HEK293 (cell line): ENCODE measurements at regions not wholly inside any gene's neighbourhood (a gene's known extent, or its start where the extent isn't known, plus 50 kb on each side); places are given as distances from the start of the nearest gene placed in this dataset.

ENCODE experiments used
- CTCF ChIA-PET: fragments of 350-600 bp; formaldehyde crosslinking; extraction: SDS; loops from one replicate; lab custom pipeline; 2021; ENCODE audit warnings: antibody characterized with exemption; lab: Yijun Ruan, JAX
- POLR2A ChIA-PET: fragments of 300-600 bp; formaldehyde crosslinking; extraction: SDS; loops from one replicate; lab custom pipeline; 2020; ENCODE audit warnings: antibody characterized with exemption, inconsistent platforms; lab: Yijun Ruan, JAX
- H3K27ac ChIP-seq: fragments of 200-500 bp; sonication (Bioruptor generic); 2 replicates; pipeline ENCODE4 v1.5.1; 2014; ENCODE audit warnings: low read depth, low read length, control low read depth, inconsistent platforms; ENCODE audit errors: extremely low read depth
- H3K36me3 ChIP-seq, 2 experiments: fragments of 200-500 bp in 1 of 2; sonication (Bioruptor generic) in 1 of 2; 1 replicate in 1 of 2; 2 replicates in 1 of 2; pipeline ENCODE4 v1.5.1; 2014 to 2017; ENCODE audit warnings: inconsistent platforms in 2 of 2, low read length in 2 of 2; ENCODE audit not compliant: control insufficient read depth in 2 of 2, insufficient read depth in 1 of 2
- H3K4me1 ChIP-seq: fragments of 200-500 bp; sonication (Bioruptor generic); 2 replicates; pipeline ENCODE4 v1.5.1; 2014; ENCODE audit warnings: mild to moderate bottlenecking, low read length, inconsistent platforms; ENCODE audit not compliant: control insufficient read depth, insufficient read depth
- H3K4me3 ChIP-seq: 2 replicates; pipeline ENCODE4 v1.5.1; 2011; ENCODE audit warnings: low read depth, mild to moderate bottlenecking, control low read depth, low read length, moderate library complexity
- H3K9me3 ChIP-seq: fragments of 200-500 bp; sonication (Bioruptor generic); 2 replicates; pipeline ENCODE4 v1.5.1; 2014; ENCODE audit warnings: low read depth, low read length, inconsistent platforms; ENCODE audit not compliant: control insufficient read depth, insufficient read depth
- BCL11B ChIP-seq: fragments of 450-650 bp; formaldehyde crosslinking; IDR thresholded peaks from 2 replicates; pipeline ENCODE4 v1.5.1; 2016; ENCODE audit warnings: low read depth, missing biosample characterization, missing genetic modification characterization
- FEZF1 ChIP-seq: fragments of 450-650 bp; formaldehyde crosslinking; IDR thresholded peaks from 2 replicates; pipeline ENCODE4 v1.5.1; 2016; ENCODE audit warnings: missing biosample characterization, missing genetic modification characterization
- MYNN ChIP-seq: fragments of 450-650 bp; formaldehyde crosslinking; IDR thresholded peaks from 2 replicates; pipeline ENCODE4 v1.5.1; 2016; ENCODE audit warnings: missing biosample characterization, missing genetic modification characterization, borderline replicate concordance
- PRDM1 ChIP-seq: fragments of 450-650 bp; formaldehyde crosslinking; IDR thresholded peaks from 2 replicates; pipeline ENCODE4; 2016; ENCODE audit warnings: missing biosample characterization, missing genetic modification characterization
- SCRT1 ChIP-seq: fragments of 450-650 bp; formaldehyde crosslinking; IDR thresholded peaks from 2 replicates; pipeline ENCODE4 v1.5.1; 2016; ENCODE audit warnings: missing biosample characterization, missing genetic modification characterization, borderline replicate concordance
- ZBTB17 ChIP-seq: fragments of 450-650 bp; formaldehyde crosslinking; IDR thresholded peaks from 2 replicates; pipeline ENCODE4 v1.5.1; 2016; ENCODE audit warnings: missing biosample characterization, missing genetic modification characterization
- ZBTB21 ChIP-seq: fragments of 450-650 bp; formaldehyde crosslinking; IDR thresholded peaks from 2 replicates; pipeline ENCODE4 v1.5.1; 2017; ENCODE audit warnings: missing biosample characterization, missing genetic modification characterization
- ZBTB44 ChIP-seq: fragments of 450-650 bp; IDR thresholded peaks from 2 replicates; pipeline ENCODE4 v1.5.1; 2018; ENCODE audit warnings: missing biosample characterization, mild to moderate bottlenecking, missing genetic modification characterization
- ZEB2 ChIP-seq: fragments of 450-650 bp; formaldehyde crosslinking; IDR thresholded peaks from 2 replicates; pipeline ENCODE4 v1.5.1; 2016; ENCODE audit warnings: missing biosample characterization, missing genetic modification characterization
- ZFP3 ChIP-seq: fragments of 450-650 bp; formaldehyde crosslinking; IDR thresholded peaks from 2 replicates; pipeline ENCODE4 v1.5.1; 2016; ENCODE audit warnings: low read depth, missing biosample characterization, missing genetic modification characterization
- ZNF133 ChIP-seq: fragments of 450-650 bp; formaldehyde crosslinking; IDR thresholded peaks from 2 replicates; pipeline ENCODE4 v1.5.1; 2016; ENCODE audit warnings: missing biosample characterization, missing genetic modification characterization
- ZNF140 ChIP-seq: fragments of 450-650 bp; formaldehyde crosslinking; IDR thresholded peaks from 2 replicates; pipeline ENCODE4 v1.5.1; 2016; ENCODE audit warnings: missing biosample characterization, missing genetic modification characterization
- ZNF175 ChIP-seq: fragments of 450-650 bp; formaldehyde crosslinking; IDR thresholded peaks from 2 replicates; pipeline ENCODE4 v1.5.1; 2016; ENCODE audit warnings: missing biosample characterization, missing genetic modification characterization
- ZNF302 ChIP-seq: fragments of 450-650 bp; formaldehyde crosslinking; IDR thresholded peaks from 2 replicates; pipeline ENCODE4 v1.5.1; 2016; ENCODE audit warnings: missing biosample characterization, missing genetic modification characterization, low read depth
- ZNF350 ChIP-seq: fragments of 450-650 bp; formaldehyde crosslinking; IDR thresholded peaks from 2 replicates; pipeline ENCODE4 v1.5.0; 2017; ENCODE audit warnings: missing biosample characterization, mild to moderate bottlenecking, missing genetic modification characterization
- ZNF366 ChIP-seq: fragments of 450-650 bp; formaldehyde crosslinking; conservative IDR thresholded peaks from 2 replicates; pipeline ENCODE4 v1.5.1; 2016; ENCODE audit warnings: missing biosample characterization, missing genetic modification characterization
- ZNF510 ChIP-seq: fragments of 450-650 bp; formaldehyde crosslinking; IDR thresholded peaks from 2 replicates; pipeline ENCODE4 v1.5.1; 2018; ENCODE audit warnings: mild to moderate bottlenecking, missing genetic modification characterization, missing biosample characterization; ENCODE audit not compliant: insufficient replicate concordance
- ZNF610 ChIP-seq: fragments of 450-650 bp; formaldehyde crosslinking; IDR thresholded peaks from 2 replicates; pipeline ENCODE4 v1.5.1; 2016; ENCODE audit warnings: missing biosample characterization, missing genetic modification characterization, borderline replicate concordance
- ZNF624 ChIP-seq: fragments of 450-650 bp; formaldehyde crosslinking; IDR thresholded peaks from 2 replicates; pipeline ENCODE4 v1.5.1; 2017; ENCODE audit warnings: missing biosample characterization, missing genetic modification characterization
- ZNF629 ChIP-seq: fragments of 450-650 bp; formaldehyde crosslinking; IDR thresholded peaks from 2 replicates; pipeline ENCODE4 v1.5.1; 2017; ENCODE audit warnings: missing biosample characterization, missing genetic modification characterization
- ZNF707 ChIP-seq: fragments of 450-650 bp; formaldehyde crosslinking; IDR thresholded peaks from 2 replicates; pipeline ENCODE4 v1.5.1; 2016; ENCODE audit warnings: missing biosample characterization, missing genetic modification characterization
- TF ChIP-seq, protein P1 (sequence below): fragments of 450-650 bp; formaldehyde crosslinking; IDR thresholded peaks from 2 replicates; pipeline ENCODE4 v1.5.1; 2016; ENCODE audit warnings: missing biosample characterization, missing genetic modification characterization
- TF ChIP-seq, protein P2 (sequence below): fragments of 450-650 bp; formaldehyde crosslinking; IDR thresholded peaks from 2 replicates; pipeline ENCODE4; 2016; ENCODE audit warnings: missing biosample characterization, missing genetic modification characterization
- TF ChIP-seq, protein P3 (sequence below): fragments of 450-650 bp; formaldehyde crosslinking; IDR thresholded peaks from 2 replicates; pipeline ENCODE4 v1.5.1; 2016; ENCODE audit warnings: missing biosample characterization, missing genetic modification characterization
- TF ChIP-seq, protein P4 (sequence below): fragments of 450-650 bp; formaldehyde crosslinking; IDR thresholded peaks from 2 replicates; pipeline ENCODE4 v1.5.1; 2017; ENCODE audit warnings: missing biosample characterization, missing genetic modification characterization

DNA sequence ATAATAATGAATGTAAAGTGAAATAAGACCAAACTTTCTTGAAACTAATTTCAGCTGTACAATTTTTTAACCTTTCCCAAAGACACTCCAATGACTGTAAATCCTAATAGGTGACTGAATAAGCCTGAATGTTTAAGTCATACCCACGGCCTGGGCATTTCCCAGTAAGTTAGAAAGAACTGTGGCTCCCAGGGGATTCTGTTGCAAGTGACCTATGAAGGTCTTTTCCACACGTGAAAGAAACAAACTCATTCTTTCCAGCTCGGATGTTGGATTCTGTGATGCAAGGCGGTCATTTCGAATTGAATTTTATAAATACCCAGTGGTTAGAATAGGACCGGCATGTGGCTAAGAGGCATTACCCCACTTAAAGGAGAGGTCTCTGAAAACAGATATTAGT is 1134.4 kb downstream of the GALC start:
- H3K9me3 ChIP-seq: no peaks in the 10 kb centered on the region
- TF ChIP-seq BCL11B (tag by site-specific recombination) (no peak), PRDM1 (no peak), ZBTB21 (tag by site-specific recombination) (no peak), ZNF350 (no peak)
- TF ChIP-seq, protein P1, sequence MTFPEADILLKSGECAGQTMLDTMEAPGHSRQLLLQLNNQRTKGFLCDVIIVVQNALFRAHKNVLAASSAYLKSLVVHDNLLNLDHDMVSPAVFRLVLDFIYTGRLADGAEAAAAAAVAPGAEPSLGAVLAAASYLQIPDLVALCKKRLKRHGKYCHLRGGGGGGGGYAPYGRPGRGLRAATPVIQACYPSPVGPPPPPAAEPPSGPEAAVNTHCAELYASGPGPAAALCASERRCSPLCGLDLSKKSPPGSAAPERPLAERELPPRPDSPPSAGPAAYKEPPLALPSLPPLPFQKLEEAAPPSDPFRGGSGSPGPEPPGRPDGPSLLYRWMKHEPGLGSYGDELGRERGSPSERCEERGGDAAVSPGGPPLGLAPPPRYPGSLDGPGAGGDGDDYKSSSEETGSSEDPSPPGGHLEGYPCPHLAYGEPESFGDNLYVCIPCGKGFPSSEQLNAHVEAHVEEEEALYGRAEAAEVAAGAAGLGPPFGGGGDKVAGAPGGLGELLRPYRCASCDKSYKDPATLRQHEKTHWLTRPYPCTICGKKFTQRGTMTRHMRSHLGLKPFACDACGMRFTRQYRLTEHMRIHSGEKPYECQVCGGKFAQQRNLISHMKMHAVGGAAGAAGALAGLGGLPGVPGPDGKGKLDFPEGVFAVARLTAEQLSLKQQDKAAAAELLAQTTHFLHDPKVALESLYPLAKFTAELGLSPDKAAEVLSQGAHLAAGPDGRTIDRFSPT (tag by site-specific recombination): no peak
- H3K4me1 ChIP-seq: no peaks in the 10 kb centered on the region
- no peaks in the 10 kb centered on the region for H3K36me3 ChIP-seq
- POLR2A ChIA-PET: no interaction called here
- H3K4me3 ChIP-seq: no peak overlapping the region
- CTCF ChIA-PET: interaction anchor here (0.6 kb wide), 1 partner anchor 45 kb away, joined by 3 read pairs; no protein-coding TSS in a partner anchor
- H3K27ac ChIP-seq: no peak overlapping the region

GRCh38 chr14:86858031-86858430 is 1135.0 kb downstream of the GALC start:
- no peak overlapping the region for H3K27ac ChIP-seq
- CTCF ChIA-PET: interaction anchor here (0.6 kb wide), 1 partner anchor 45 kb away, joined by 3 read pairs; no protein-coding TSS in a partner anchor
- TF ChIP-seq, protein P2, sequence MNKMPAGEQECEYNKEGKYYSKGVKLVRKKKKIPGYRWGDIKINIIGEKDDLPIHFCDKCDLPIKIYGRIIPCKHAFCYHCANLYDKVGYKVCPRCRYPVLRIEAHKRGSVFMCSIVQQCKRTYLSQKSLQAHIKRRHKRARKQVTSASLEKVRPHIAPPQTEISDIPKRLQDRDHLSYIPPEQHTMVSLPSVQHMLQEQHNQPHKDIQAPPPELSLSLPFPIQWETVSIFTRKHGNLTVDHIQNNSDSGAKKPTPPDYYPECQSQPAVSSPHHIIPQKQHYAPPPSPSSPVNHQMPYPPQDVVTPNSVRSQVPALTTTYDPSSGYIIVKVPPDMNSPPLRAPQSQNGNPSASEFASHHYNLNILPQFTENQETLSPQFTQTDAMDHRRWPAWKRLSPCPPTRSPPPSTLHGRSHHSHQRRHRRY (tag by site-specific recombination): no peak
- TF ChIP-seq ZNF175 (tag by site-specific recombination) (no peak), MYNN (no peak), ZNF510 (tag by site-specific recombination) (no peak), ZEB2 (no peak), ZNF140 (tag by site-specific recombination) (no peak), SCRT1 (tag by site-specific recombination) (no peak), ZNF629 (no peak), ZNF707 (tag by site-specific recombination) (no peak), ZNF302 (tag by site-specific recombination) (no peak), ZNF133 (tag by site-specific recombination) (no peak), FEZF1 (tag by site-specific recombination) (no peak)
- no peaks in the 10 kb centered on the region for H3K4me1 ChIP-seq
- no peaks in the 10 kb centered on the region for H3K9me3 ChIP-seq
- POLR2A ChIA-PET: no interaction called here
- no peaks in the 10 kb centered on the region for H3K36me3 ChIP-seq
- H3K4me3 ChIP-seq: no peak overlapping the region

GRCh38 chr14:86852530-86852929 is 1140.5 kb downstream of the GALC start:
- Histone ChIP-seq H3K36me3 (no peaks in the 10 kb centered on the region), H3K4me1 (no peaks in the 10 kb centered on the region), H3K9me3 (no peaks in the 10 kb centered on the region), H3K27ac (no peak overlapping the region), H3K4me3 (no peak overlapping the region)
- POLR2A ChIA-PET: no interaction called here
- CTCF ChIA-PET: no interaction called here
- TF ChIP-seq ZBTB44 (tag by site-specific recombination) (no peak), ZNF624 (no peak), ZBTB17 (tag by site-specific recombination) (no peak), ZFP3 (tag by site-specific recombination) (no peak), ZNF366 (no peak), ZNF610 (no peak)
- TF ChIP-seq, protein P3, sequence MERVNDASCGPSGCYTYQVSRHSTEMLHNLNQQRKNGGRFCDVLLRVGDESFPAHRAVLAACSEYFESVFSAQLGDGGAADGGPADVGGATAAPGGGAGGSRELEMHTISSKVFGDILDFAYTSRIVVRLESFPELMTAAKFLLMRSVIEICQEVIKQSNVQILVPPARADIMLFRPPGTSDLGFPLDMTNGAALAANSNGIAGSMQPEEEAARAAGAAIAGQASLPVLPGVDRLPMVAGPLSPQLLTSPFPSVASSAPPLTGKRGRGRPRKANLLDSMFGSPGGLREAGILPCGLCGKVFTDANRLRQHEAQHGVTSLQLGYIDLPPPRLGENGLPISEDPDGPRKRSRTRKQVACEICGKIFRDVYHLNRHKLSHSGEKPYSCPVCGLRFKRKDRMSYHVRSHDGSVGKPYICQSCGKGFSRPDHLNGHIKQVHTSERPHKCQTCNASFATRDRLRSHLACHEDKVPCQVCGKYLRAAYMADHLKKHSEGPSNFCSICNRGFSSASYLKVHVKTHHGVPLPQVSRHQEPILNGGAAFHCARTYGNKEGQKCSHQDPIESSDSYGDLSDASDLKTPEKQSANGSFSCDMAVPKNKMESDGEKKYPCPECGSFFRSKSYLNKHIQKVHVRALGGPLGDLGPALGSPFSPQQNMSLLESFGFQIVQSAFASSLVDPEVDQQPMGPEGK (tag by site-specific recombination): no peak
- TF ChIP-seq, protein P4, sequence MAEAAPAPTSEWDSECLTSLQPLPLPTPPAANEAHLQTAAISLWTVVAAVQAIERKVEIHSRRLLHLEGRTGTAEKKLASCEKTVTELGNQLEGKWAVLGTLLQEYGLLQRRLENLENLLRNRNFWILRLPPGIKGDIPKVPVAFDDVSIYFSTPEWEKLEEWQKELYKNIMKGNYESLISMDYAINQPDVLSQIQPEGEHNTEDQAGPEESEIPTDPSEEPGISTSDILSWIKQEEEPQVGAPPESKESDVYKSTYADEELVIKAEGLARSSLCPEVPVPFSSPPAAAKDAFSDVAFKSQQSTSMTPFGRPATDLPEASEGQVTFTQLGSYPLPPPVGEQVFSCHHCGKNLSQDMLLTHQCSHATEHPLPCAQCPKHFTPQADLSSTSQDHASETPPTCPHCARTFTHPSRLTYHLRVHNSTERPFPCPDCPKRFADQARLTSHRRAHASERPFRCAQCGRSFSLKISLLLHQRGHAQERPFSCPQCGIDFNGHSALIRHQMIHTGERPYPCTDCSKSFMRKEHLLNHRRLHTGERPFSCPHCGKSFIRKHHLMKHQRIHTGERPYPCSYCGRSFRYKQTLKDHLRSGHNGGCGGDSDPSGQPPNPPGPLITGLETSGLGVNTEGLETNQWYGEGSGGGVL (tag by site-specific recombination): no peak
